ENCODE measurements at regions not wholly inside any gene's neighbourhood (a gene's known extent, or its start where the extent isn't known, plus 50 kb on each side); places are given as distances from the start of the nearest gene placed in this dataset.
"Not testable (repeated sequence)": the region's sequence is repeated elsewhere in the genome, so short reads cannot be mapped to it uniquely, and the experiment has no call there.

- Histone ChIP-seq H3K4me3 (ENCODE audit: low read depth, low read length) (no peak overlapping the region), H3K36me3 (ENCODE audit: control insufficient read depth, insufficient read depth, low read length) (no peaks in the 10 kb centered on the region), H3K27me3 (ENCODE audit: control insufficient read depth, insufficient read depth, low read length) (no peaks in the 10 kb centered on the region)
- FAIRE-seq (no peak), DNase-seq (ENCODE audit: low read depth) (no peak)
- TF ChIP-seq CTCF (IDR thresholded peaks at IDR 0.05; ENCODE audit: insufficient read depth, low read length, severe bottlenecking), result no peak
These were observed 1278.5 kb upstream of the ZEB2 start for GRCh38 chr2:145798419-145798818.

GRCh38 chr2:145797692-145798091 lies 1277.8 kb upstream of the ZEB2 start:
- Histone ChIP-seq H3K27me3 (ENCODE audit: control insufficient read depth, insufficient read depth, low read length) (no peaks in the 10 kb centered on the region), H3K4me3 (ENCODE audit: low read depth, low read length) (no peak overlapping the region), H3K36me3 (ENCODE audit: control insufficient read depth, insufficient read depth, low read length) (no peaks in the 10 kb centered on the region)
- FAIRE-seq (no peak), DNase-seq (ENCODE audit: low read depth) (peak; percentile 93)
- TF ChIP-seq CTCF (IDR thresholded peaks at IDR 0.05; ENCODE audit: insufficient read depth, low read length, severe bottlenecking), result no peak

- Histone ChIP-seq H3K27me3 (ENCODE audit: control insufficient read depth, insufficient read depth, low read length) (no peaks in the 10 kb centered on the region), H3K4me3 (ENCODE audit: low read depth, low read length) (no peak overlapping the region), H3K36me3 (ENCODE audit: control insufficient read depth, insufficient read depth, low read length) (no peaks in the 10 kb centered on the region)
- no peak for TF ChIP-seq CTCF (IDR thresholded peaks at IDR 0.05; ENCODE audit: insufficient read depth, low read length, severe bottlenecking)
- FAIRE-seq, result no peak
- no peak for DNase-seq (ENCODE audit: low read depth)
These were observed 1272.8 kb upstream of the ZEB2 start for GRCh38 chr2:145792745-145793144.

- FAIRE-seq, result no peak
These were observed 1269.7 kb upstream of the ZEB2 start for GRCh38 chr2:145789636-145790035.

GRCh38 chr2:145787597-145788361 lies 1267.9 kb upstream of the ZEB2 start:
- FAIRE-seq; H3K27me3 ChIP-seq (ENCODE audit: control insufficient read depth, insufficient read depth, low read length); H3K4me3 ChIP-seq (ENCODE audit: low read depth, low read length); H3K36me3 ChIP-seq (ENCODE audit: control insufficient read depth, insufficient read depth, low read length); DNase-seq (ENCODE audit: low read depth): not testable (repeated sequence)

More at GRCh38 chr2:145789636-145790035, 1269.7 kb upstream of the ZEB2 start:
- no peak for TF ChIP-seq CTCF (IDR thresholded peaks at IDR 0.05; ENCODE audit: insufficient read depth, low read length, severe bottlenecking)
- Histone ChIP-seq H3K27me3 (ENCODE audit: control insufficient read depth, insufficient read depth, low read length) (no peaks in the 10 kb centered on the region), H3K36me3 (ENCODE audit: control insufficient read depth, insufficient read depth, low read length) (no peaks in the 10 kb centered on the region), H3K4me3 (ENCODE audit: low read depth, low read length) (no peak overlapping the region)
- no peak for DNase-seq (ENCODE audit: low read depth)

GRCh38 chr2:145782607-145783006 lies 1262.7 kb upstream of the ZEB2 start:
- not testable (repeated sequence) for DNase-seq (ENCODE audit: low read depth); H3K4me3 ChIP-seq (ENCODE audit: low read depth, low read length); H3K27me3 ChIP-seq (ENCODE audit: control insufficient read depth, insufficient read depth, low read length); FAIRE-seq; H3K36me3 ChIP-seq (ENCODE audit: control insufficient read depth, insufficient read depth, low read length)

- TF ChIP-seq CTCF (IDR thresholded peaks at IDR 0.05; ENCODE audit: insufficient read depth, low read length, severe bottlenecking), result no peak
- Histone ChIP-seq H3K36me3 (ENCODE audit: control insufficient read depth, insufficient read depth, low read length) (no peaks in the 10 kb centered on the region), H3K4me3 (ENCODE audit: low read depth, low read length) (no peak overlapping the region), H3K27me3 (ENCODE audit: control insufficient read depth, insufficient read depth, low read length) (no peaks in the 10 kb centered on the region)
- no peak for FAIRE-seq
- DNase-seq (ENCODE audit: low read depth), result no peak
These were observed 1258.0 kb upstream of the ZEB2 start for GRCh38 chr2:145777914-145778313.

All from bronchial epithelial cell (primary cell).